GM21526 (cell line): ENCODE measurements at regions not wholly inside any gene's neighbourhood (a gene's known extent, or its start where the extent isn't known, plus 50 kb on each side); places are given as distances from the start of the nearest gene placed in this dataset.

Experiments
- ATAC-seq: cut with Tn5 transposase; IDR thresholded peaks from one replicate; pipeline ENCODE4 v1.9.1; 2021; ENCODE audit warnings: moderate library complexity; ENCODE audit not compliant: unreplicated experiment, low FRiP score

DNA sequence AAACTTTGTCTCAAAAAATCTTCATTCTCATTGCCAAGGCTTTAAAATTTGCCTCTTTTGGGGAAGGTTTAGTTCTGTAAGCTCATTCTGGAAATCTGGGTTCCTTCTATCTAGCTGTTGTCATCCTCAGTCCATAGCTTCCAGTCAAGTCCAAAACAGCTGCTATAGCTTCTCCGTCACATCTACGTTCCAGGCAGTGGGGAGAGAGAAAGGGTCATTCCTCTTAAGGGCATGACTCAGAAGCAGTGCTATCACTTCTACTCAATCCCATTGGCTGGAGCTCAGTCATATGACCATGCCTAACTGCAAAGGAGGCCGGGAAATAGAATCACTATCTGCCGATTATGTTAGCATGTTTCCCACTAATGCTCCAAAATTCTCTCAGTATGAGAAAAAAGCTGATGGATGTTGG lies 141.4 kb upstream of the PTPN1 start:
- no peak for ATAC-seq

DNA sequence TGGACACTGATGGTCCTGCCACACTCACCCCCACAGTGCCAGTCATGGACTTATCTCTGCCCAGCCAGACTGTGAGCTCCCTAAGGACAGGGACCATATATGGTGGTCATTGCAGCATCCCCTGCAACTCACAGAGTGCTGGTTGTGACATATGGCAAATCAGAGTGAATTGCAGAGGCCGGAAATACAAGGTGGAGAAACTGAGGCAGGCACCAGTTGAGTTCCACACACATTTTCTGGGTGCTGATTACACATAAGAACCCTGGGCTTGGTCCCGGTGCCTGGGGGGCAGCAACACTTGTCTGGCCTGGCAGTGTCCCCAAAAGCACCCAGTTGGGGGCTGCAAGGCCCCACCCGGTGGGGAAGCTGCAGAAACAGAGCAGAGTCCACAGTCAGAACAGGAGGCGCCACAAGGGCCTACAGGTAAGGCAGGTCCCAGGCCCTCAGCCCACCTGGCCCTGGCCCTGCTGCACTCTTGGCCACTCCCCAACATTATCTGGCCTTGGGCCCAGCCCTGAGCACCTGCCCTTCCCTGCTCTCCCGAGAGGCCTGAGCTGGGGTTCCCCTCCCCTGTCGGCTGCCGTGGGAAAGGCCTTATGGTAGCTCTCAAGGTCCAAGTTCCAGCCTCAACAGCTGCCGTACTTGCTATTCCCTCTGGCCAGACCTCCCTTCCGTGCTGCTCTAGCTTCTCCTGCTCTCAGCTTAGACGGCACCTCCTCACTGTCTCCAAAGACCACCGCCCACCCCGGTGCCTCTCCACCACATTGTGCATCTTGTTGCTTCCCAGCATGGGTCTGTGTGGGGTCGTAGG lies 140.8 kb upstream of the PTPN1 start:
- ATAC-seq, result no peak

DNA sequence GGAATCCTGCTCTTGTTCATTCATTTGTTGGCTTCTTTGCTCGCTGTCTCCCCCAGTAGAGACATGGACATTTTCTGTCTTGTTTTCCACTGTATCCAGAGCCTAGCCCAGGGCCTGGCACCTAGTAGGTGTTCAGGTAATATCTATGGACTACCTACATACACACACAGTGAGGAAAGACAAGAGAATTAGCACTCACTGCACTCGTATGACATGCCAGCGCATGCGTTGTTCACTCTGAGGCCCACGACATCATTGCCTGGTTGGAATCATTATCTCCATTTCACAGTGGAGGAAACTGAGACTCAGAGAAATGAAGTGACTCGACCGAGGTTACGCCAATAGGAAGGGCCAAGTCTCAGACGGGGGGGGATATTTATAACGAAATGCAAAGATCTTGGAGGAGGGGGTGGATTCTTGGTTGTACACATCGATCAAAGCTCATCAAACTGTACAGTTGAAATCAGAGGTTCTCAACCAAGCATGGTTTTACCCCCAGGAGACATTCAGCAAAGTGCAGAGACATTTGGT lies 140.1 kb upstream of the PTPN1 start:
- no peak for ATAC-seq

DNA sequence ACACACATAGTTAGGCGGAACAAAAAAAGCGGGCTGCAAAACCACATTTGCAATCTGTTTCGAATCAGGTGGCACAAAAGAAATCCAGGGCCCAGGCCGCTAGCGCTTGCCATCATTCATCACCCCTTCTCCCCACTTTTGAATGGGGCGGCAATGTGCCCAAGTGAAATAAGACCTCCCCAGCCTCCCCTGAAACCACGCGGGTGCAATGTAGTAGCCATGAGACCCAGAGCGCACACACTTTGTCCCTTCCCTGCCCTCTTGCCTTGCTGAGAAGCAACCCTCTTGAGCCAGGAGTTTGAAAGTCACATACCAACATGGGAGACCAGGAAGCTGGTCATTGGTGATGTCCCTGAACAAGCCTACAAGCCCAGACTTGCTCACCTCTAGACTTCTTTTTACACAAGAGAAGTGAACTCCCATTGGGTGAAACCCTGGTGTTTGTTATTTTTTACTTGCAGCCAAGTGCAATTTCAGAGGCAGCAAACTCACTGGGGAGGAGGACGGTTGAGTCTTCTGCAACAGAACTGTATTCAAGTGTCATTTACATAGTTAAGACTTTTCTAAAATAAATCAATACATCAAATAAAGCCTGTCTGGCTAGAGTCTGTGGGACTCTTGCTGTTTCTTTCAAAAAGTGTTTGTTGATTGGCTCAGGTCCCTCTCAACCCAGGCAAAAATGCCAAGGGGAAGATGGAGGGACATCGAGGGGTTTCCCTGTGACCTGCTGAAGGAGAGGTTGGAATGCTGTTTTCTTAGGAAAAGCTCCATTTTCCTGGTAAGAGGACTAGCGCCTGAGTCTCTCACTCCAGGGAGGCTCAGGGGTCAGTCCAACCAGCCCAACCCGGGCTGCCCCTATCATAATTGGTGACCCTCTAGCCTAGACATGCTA lies 138.1 kb upstream of the PTPN1 start:
- no peak for ATAC-seq

DNA sequence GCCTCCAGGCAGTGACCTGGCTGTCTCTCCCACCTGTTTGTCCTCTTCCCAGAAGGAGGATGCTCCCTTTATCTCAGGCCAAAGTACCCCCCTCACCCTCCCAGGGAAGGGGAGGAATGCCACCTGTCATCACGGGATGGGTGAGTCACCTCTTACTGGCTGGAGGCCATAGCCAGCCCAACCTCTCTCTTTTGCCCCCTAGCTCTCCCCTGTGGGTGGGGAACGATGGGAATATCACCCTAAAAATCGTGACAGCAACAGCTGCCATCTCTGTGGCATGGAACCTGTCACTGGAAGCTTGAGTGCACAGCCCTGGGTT lies 137.5 kb upstream of the PTPN1 start:
- ATAC-seq, result no peak

DNA sequence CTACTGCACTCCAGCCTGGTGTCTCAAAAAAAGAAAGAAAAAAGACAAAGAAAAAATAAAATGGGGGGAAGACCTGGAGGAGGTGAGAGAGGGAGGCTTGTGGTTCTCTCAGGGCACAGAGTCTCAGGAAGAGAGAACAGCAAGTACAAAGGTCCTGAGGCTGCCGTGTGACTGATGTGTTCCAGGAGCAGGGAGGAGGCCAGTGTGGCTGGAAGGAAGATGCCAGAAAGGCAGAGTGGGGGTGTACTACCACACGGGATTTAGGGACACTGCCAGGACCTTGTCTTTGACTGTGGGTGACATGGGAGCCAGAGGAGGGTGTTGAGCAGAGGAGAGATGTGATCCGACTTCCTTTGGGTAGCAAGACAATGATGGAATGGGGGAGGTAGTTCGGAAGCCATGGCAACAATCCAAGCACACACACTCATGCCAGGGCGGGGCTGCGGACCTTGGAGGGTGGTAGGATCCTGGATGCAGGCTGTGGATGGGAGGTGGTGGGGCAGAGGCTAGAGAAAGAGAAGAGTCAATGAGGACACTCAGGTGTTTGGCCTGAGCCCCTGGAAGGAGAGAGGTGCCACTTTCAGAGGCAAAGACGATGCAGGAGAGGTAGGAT lies 136.4 kb upstream of the PTPN1 start:
- ATAC-seq, result no peak

DNA sequence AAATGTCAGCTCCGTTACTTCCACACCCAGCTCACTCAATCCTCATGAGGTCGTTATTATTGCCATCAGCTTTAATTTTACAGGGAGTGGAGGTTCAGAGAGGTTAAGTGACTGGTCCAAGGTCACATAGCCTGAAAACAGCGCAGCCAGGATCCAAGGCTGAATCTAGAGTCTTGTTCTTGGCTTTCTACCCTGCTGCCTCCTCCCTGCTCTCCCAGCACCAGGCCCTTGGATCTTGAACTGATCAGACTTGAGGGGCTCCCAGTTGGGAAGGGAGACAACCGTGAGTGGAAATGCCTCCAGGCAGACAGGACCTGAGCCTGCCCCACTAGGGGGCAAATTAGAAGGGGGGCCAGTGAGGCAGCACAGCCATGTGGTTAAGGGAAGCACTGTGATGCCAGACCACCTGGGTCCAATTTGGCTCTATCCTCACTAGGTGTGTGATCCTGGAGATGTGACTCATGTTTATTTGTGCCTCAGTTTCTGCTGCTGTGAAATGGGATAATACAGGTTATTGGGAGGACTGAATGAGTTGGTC lies 135.6 kb upstream of the PTPN1 start:
- ATAC-seq, result no peak

DNA sequence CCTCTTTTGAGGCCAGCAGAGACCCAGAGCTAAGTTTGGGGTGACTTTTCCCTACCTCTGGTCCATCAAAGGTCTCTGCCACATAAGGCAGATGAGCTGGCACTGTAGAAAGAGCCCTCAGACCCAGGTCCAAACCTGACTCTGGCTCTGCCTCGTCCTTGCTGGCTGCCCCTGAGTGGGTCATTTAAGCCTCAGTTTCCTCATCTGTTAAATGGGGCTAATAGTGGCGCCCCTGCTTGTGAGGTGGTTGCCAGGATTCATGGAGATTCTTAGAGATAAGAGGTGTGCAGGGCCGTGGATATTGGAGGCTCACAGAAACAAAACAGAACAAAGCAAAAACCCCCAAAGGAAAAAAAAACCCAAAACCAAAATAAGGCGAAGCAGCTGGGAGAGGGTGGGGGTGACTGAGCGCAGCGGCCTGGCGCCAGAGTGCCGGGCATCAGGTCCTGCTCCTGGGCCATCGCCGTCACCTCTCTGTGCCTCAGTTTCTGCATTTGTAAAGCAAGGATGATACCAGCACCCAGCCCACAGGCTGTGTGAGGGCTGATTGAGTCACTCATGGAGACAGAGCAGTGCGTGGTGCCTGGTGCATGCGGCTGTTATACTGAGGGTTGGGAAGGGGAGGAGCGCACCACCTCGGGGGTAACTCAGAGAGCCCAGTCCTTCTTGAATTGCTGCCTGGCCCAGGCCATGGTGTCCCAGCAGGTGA lies 133.8 kb upstream of the PTPN1 start:
- no peak for ATAC-seq

DNA sequence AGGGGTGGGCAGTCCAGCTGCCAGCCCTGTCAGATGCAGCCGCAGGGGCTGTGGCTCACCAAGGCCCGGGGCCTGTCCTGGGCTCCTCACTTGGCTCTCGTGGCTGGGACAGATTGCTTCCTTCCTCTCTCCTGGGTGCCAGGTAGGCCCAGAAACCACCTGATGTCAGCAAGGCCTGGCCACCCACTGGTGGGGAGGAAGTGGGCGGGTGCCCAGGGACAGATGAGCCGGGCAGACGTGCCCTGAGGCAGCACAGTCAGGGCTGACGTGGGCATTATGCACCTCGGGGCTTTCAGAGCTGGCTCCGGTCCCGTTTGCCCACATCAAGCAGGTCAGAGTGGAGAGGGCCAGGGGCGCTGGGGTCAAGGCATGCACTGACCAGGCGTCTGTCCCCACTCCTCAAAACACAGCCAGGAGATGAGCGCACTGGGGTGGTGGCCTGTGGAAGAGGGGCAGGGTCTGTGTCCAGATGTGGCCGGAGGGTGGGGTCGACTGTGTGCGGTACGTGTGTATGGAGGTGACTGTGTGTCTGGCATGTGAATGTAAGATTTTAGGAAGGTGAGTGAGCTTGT lies 133.2 kb upstream of the PTPN1 start:
- ATAC-seq, result no peak

DNA sequence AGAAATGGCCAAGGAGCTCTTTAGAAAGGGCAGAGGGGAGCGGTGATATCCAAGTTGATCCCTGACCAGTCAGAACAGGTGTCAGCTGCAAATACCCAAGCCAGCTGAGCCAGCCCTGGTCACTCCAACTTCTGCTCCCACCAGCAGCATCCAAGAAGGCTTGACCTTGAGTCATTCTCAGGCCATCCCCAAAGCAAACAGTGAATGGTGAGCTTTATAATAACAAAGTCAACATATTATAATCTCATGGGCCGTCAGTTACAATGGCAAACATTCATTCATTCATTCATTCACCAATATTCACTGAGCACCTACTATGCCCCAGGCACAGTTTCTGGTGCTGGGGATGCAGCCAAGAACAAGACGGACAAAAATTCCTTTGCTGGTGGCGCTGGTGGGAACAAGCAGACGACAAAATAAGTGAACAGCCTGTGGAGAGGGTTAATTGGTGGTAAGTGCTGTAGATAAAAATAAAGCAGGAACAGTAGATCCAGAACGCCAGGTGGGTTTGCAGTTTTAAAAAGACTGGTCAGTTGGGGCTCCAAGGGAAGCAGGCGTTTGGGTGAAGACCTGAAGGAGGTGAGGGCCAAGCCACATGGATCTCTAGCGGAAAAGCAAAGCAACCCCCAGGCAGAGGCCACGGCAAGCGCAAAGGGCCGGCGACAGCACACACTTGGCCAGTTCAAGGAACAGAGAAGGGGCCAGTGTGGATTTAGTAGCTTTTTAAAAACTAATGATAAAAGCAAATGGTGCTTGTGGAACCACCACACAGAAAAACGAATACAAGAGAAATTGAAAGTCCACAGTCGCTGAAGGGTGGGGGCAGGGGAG lies 131.8 kb upstream of the PTPN1 start:
- no peak for ATAC-seq

DNA sequence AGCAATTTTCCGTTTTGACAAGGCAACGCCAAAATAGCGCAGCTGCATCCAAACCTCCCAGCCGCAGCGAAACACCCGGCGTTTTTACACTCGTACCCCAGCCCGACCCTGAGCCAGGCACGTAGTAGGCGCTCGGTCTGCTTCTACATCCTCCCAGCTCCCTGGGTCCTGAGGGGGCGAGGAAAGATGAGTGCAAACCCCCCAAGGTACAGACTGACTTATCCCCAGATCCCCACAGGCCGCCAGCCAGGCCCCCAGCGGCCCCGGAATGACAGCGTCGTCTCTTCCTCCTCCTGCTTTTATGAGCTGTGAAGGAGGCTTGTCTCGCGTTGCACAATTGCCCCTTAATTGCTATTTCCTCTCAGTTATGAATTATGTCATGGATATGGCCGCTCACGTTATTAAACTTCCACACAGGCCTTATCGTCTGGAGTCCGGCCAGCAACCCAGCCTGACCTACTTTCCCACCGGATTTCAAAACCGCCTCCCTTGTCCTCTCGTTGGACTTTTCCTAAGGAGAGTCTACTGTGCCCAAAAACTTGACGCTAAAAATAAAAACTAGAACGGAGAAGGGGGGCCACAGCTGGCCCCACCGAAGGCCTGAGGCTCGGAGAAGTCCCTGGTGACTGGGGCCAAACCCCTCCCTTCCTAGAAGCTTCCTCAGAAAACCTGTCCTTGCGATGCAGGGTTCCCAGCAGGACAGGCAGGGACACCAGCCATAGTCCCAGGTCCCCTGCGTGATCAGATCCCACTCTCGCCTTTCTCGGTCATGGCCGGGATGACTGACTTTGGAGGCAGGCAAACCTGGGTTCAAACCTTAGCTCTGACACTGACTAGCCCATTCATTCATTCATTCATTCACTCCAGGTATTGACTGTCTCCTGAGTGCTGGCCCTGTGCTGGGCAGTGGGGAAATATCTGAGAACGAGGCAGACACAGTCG lies 130.9 kb upstream of the PTPN1 start:
- ATAC-seq, result no peak

DNA sequence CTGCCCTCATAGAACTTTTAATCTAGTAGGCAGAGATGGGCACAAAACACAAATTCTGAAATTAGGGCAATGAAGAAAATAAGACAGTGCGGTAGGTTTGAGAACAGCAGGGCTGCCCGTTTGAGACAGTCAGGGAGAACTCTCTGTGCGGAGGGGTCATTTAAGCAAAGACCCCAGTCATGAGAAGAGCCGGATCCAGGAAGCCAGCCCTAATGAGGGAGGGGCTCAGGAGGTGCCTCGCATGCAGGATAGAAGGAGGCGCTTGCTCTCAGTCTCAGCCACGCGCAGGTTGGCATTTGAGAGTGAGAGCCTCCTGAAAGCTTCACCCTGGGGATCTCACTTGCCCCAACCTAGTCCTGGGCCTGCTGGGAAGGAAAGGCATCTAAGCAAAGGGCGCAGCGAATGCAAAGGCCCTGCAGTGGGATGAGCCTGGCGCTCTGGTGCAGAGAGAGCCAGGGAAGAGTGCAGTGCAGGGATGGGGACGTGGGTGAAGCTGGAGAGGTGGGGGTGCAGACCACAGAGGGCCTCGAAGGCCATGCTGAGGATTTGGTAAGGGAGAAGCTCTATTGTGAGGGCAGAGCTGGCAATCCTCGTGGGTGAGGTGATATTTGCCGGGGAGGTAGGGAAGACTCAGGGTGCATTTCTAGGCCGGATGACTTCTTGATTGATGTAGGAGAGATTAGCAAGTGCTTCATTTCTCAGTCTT lies 130.0 kb upstream of the PTPN1 start:
- no peak for ATAC-seq

DNA sequence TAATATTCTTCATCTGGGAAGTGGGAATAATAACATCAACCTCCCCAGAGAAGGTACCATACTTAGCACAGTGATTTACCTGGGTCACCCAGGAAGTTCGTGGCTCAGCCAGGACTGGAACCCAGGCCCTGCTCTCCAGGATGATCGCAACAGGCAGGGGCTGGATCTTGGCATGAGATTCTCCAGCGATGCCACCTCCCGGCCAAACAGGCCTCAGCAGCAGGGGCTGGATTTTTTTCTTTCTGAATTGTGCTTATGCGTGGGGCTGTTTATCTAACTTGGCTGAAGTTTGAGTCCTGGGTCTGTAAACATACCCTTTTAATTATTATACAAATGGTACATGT lies 129.5 kb upstream of the PTPN1 start:
- no peak for ATAC-seq

DNA sequence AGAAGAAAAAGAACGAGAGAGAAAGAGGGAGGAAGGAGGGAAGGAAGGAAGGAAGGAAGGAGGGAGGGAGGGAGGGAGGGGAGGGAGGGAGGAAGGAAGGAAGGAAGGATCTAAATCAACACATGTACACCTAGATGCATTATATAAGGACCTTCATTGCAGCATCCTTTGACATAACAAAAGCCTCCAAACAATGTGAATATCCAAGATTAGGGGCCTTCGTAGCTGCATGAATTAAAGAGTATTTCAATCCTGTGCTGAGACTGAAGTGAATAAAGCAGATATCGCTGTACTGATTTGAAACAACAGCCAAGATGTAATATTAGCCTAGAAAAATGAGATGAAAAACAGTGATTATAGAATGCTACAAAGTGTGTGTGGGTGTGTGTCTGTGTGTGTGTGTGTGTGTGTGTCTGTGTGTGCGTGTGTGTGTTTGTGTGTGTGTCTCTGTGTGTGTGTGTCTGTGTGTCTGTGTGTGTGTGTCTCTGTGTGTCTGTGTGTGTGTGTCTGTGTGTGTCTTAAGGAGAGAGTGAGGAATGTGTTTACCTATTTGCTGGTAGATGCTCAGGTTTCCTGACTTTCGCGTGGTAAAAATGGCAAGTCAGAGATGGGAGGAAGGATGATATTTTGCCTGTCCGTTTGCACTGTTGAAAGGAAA lies 129.0 kb upstream of the PTPN1 start:
- no peak for ATAC-seq

DNA sequence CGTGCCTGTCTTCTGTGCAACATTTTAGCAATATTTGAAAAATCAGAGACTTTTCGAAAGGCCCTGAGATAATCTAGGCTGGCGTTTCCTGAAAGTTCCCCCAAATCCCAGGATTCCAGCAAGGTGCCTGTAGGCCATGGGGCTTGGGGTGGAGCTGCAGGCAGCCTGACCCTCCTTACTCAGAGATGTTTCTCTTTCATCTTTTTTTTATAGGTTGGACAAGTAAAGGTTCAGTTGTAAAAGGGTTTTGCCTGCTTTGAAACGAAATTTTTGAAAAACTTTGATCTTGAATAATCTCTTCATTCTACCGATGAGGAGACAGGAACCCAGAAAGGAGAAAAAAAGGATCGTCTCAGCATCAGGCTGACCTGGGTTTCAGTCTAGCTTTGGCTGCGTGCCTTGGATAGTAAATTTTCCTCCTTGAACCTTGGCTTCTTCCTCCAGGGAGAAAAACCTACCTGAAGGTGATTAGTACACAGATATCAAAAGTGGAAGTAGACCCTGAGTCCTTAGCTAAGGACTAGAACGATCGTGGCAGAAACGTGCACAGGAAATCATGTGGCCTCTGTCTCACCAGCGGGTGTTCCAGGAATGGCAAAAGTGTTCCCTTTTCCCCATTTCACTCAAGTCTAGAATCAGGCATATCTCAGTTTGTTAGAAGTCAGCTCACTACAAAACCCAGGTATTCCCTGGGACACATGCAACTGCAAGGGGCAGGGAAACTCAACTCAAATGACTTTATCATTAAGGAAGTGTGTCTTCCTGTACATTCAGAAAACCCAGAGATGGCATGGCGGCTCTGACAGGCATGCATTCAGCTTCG lies 128.2 kb upstream of the PTPN1 start:
- no peak for ATAC-seq
